ENCODE measurements at regions not wholly inside any gene's neighbourhood (a gene's known extent, or its start where the extent isn't known, plus 50 kb on each side); places are given as distances from the start of the nearest gene placed in this dataset.

GRCh38 chr5:109563189-109563588, 126.5 kb upstream of the MAN2A1 start:
- WGBS (ENCODE audit: low lambda C conversion rate, missing lambda C conversion rate) = 77% methylated on average over 1 of the region's 1 CpG
- no peak for TF ChIP-seq EZH2phosphoT487 (IDR thresholded peaks at IDR 0.05; ENCODE audit: low read depth, severe bottlenecking, unreplicated experiment)
- H3K36me3 ChIP-seq (replicated peaks; ENCODE audit: insufficient read depth, low read depth) = no peaks in the 10 kb centered on the region

GRCh38 chr5:109562441-109562840, 127.3 kb upstream of the MAN2A1 start:
- Histone ChIP-seq H3K36me3 (replicated peaks; ENCODE audit: insufficient read depth, low read depth) (no peaks in the 10 kb centered on the region), H3K27me3 (no peaks in the 10 kb centered on the region), H3K79me2 (no peaks in the 10 kb centered on the region), H3K4me1 (ENCODE audit: insufficient read depth) (no peaks in the 10 kb centered on the region), H4K20me1 (ENCODE audit: insufficient read depth, poor library complexity, severe bottlenecking) (no peaks in the 10 kb centered on the region), H3K4me2 (no peak overlapping the region), H3K4me3 (no peak overlapping the region), H3K9me2 (replicated peaks; ENCODE audit: insufficient read depth) (no peaks in the 10 kb centered on the region), H3K9me3 (ENCODE audit: low read depth) (no peaks in the 10 kb centered on the region), H2AFZ (no peak overlapping the region), H3K27ac (no peak overlapping the region)
- TF ChIP-seq EZH2 (IDR thresholded peaks at IDR 0.05; ENCODE audit: borderline replicate concordance) (no peak), CTCF (IDR thresholded peaks at IDR 0.05; ENCODE audit: poor library complexity) (no peak), EZH2phosphoT487 (IDR thresholded peaks at IDR 0.05; ENCODE audit: low read depth, severe bottlenecking, unreplicated experiment) (no peak)
- DNase-seq (ENCODE audit: low spot score) = no peak
- WGBS (ENCODE audit: low lambda C conversion rate, missing lambda C conversion rate) = 84% methylated on average over 3 of the region's 3 CpGs

More at GRCh38 chr5:109563189-109563588, 126.5 kb upstream of the MAN2A1 start:
- no peaks in the 10 kb centered on the region for H3K79me2 ChIP-seq
- H3K27ac ChIP-seq = no peak overlapping the region
- no peak for DNase-seq (ENCODE audit: low spot score)
- no peak overlapping the region for H3K4me3 ChIP-seq
- H3K4me2 ChIP-seq = no peak overlapping the region
- H4K20me1 ChIP-seq (ENCODE audit: insufficient read depth, poor library complexity, severe bottlenecking) = no peaks in the 10 kb centered on the region
- H3K27me3 ChIP-seq = no peaks in the 10 kb centered on the region
- H3K9me2 ChIP-seq (replicated peaks; ENCODE audit: insufficient read depth) = no peaks in the 10 kb centered on the region
- H3K9me3 ChIP-seq (ENCODE audit: low read depth) = no peaks in the 10 kb centered on the region
- H2AFZ ChIP-seq = no peak overlapping the region
- no peaks in the 10 kb centered on the region for H3K4me1 ChIP-seq (ENCODE audit: insufficient read depth)

GRCh38 chr5:109561447-109561846, 128.3 kb upstream of the MAN2A1 start:
- no peak for TF ChIP-seq CTCF (IDR thresholded peaks at IDR 0.05; ENCODE audit: poor library complexity)
- no peak for TF ChIP-seq EZH2 (IDR thresholded peaks at IDR 0.05; ENCODE audit: borderline replicate concordance)
- no peak for TF ChIP-seq EZH2phosphoT487 (IDR thresholded peaks at IDR 0.05; ENCODE audit: low read depth, severe bottlenecking, unreplicated experiment)
- no peaks in the 10 kb centered on the region for H3K27me3 ChIP-seq
- H4K20me1 ChIP-seq (ENCODE audit: insufficient read depth, poor library complexity, severe bottlenecking) = no peaks in the 10 kb centered on the region
- H3K4me1 ChIP-seq (ENCODE audit: insufficient read depth) = no peaks in the 10 kb centered on the region
- no peak for DNase-seq (ENCODE audit: low spot score)
- H2AFZ ChIP-seq = no peak overlapping the region
- H3K4me2 ChIP-seq = no peak overlapping the region
- H3K9me2 ChIP-seq (replicated peaks; ENCODE audit: insufficient read depth) = no peaks in the 10 kb centered on the region
- no peak overlapping the region for H3K27ac ChIP-seq
- H3K36me3 ChIP-seq (replicated peaks; ENCODE audit: insufficient read depth, low read depth) = no peaks in the 10 kb centered on the region
- H3K9me3 ChIP-seq (ENCODE audit: low read depth) = no peaks in the 10 kb centered on the region
- no peaks in the 10 kb centered on the region for H3K79me2 ChIP-seq
- no peak overlapping the region for H3K4me3 ChIP-seq

- H3K4me2 ChIP-seq = no peak overlapping the region
- no peaks in the 10 kb centered on the region for H3K9me3 ChIP-seq (ENCODE audit: low read depth)
- TF ChIP-seq EZH2phosphoT487 (IDR thresholded peaks at IDR 0.05; ENCODE audit: low read depth, severe bottlenecking, unreplicated experiment) (no peak), EZH2 (IDR thresholded peaks at IDR 0.05; ENCODE audit: borderline replicate concordance) (no peak), CTCF (IDR thresholded peaks at IDR 0.05; ENCODE audit: poor library complexity) (no peak)
- 92% methylated on average over 7 of the region's 7 CpGs for WGBS (ENCODE audit: low lambda C conversion rate, missing lambda C conversion rate)
- H3K9me2 ChIP-seq (replicated peaks; ENCODE audit: insufficient read depth) = no peaks in the 10 kb centered on the region
- no peaks in the 10 kb centered on the region for H3K79me2 ChIP-seq
- H3K36me3 ChIP-seq (replicated peaks; ENCODE audit: insufficient read depth, low read depth) = no peaks in the 10 kb centered on the region
- no peaks in the 10 kb centered on the region for H4K20me1 ChIP-seq (ENCODE audit: insufficient read depth, poor library complexity, severe bottlenecking)
- no peak for DNase-seq (ENCODE audit: low spot score)
- no peaks in the 10 kb centered on the region for H3K27me3 ChIP-seq
- no peak overlapping the region for H3K4me3 ChIP-seq
- no peak overlapping the region for H3K27ac ChIP-seq
- H2AFZ ChIP-seq = no peak overlapping the region
- H3K4me1 ChIP-seq (ENCODE audit: insufficient read depth) = no peaks in the 10 kb centered on the region
These were observed 129.2 kb upstream of the MAN2A1 start for GRCh38 chr5:109560554-109560953.

All from hepatocyte (in vitro differentiated cells).